ENCODE measurements at regions not wholly inside any gene's neighbourhood (a gene's known extent, or its start where the extent isn't known, plus 50 kb on each side); places are given as distances from the start of the nearest gene placed in this dataset.

DNA sequence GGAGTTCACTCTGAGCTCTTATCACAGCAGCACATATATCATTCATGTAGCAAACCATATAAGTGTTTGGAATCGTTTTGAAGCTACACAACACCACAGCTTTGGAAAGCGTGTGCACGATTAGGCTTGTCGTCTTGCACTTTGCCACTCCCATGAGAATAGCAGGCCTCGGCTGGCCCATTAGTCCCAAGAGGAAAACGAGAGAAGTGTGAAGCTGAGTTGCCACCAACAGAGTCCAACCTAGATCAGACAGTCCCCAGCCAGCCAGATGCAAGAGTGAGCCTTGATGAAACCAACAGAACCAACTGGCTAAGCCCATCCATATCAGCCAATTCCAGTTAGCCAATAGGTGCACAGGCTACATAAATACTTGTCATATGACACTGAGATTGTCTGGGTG, 238.4 kb downstream of the C1orf94 start:
- H3K4me3 ChIP-seq = no peak overlapping the region
- H3K4me1 ChIP-seq = no peaks in the 10 kb centered on the region
- H3K9me3 ChIP-seq (replicated peaks) = no peaks in the 10 kb centered on the region
- intact Hi-C loops (cut with micrococcal nuclease) = no loop called here
- no peak overlapping the region for H3K27ac ChIP-seq (replicated peaks)
- TF ChIP-seq, protein P1, sequence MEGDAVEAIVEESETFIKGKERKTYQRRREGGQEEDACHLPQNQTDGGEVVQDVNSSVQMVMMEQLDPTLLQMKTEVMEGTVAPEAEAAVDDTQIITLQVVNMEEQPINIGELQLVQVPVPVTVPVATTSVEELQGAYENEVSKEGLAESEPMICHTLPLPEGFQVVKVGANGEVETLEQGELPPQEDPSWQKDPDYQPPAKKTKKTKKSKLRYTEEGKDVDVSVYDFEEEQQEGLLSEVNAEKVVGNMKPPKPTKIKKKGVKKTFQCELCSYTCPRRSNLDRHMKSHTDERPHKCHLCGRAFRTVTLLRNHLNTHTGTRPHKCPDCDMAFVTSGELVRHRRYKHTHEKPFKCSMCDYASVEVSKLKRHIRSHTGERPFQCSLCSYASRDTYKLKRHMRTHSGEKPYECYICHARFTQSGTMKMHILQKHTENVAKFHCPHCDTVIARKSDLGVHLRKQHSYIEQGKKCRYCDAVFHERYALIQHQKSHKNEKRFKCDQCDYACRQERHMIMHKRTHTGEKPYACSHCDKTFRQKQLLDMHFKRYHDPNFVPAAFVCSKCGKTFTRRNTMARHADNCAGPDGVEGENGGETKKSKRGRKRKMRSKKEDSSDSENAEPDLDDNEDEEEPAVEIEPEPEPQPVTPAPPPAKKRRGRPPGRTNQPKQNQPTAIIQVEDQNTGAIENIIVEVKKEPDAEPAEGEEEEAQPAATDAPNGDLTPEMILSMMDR (IDR thresholded peaks at IDR 0.05; ENCODE audit: borderline replicate concordance) = no peak
- peaks cover 64% of the 10 kb centered on the region for H3K27me3 ChIP-seq (ENCODE audit: low read depth)
- no peaks in the 10 kb centered on the region for H3K36me3 ChIP-seq
- no peak for DNase-seq

DNA sequence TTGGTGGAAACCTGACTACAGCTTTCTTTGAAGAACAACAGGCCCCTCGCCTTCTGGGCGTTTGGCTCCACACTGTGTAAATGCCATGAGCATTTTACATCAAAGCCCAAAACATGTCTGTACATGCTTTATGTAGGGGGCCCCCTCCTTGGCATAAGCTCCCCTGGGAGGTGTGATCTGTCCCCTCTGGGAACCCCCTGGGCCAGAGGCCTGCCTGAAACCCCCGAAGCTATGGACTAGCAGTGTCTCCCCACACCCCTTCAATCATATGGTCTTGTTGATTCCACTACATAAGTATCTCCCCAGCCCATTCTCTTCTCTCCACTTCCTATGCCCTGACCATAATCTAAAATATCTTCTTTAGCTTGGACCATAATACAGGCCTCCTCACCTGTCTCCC, 241.5 kb downstream of the C1orf94 start:
- H3K9me3 ChIP-seq (replicated peaks) = no peaks in the 10 kb centered on the region
- H3K27me3 ChIP-seq (ENCODE audit: low read depth) = peaks cover 84% of the 10 kb centered on the region
- no peaks in the 10 kb centered on the region for H3K36me3 ChIP-seq
- H3K4me1 ChIP-seq = no peaks in the 10 kb centered on the region
- intact Hi-C loops (cut with micrococcal nuclease) = no loop called here
- DNase-seq = no peak
- TF ChIP-seq, protein P1 (IDR thresholded peaks at IDR 0.05; ENCODE audit: borderline replicate concordance) = no peak
- no peak overlapping the region for H3K4me3 ChIP-seq
- no peak overlapping the region for H3K27ac ChIP-seq (replicated peaks)

DNA sequence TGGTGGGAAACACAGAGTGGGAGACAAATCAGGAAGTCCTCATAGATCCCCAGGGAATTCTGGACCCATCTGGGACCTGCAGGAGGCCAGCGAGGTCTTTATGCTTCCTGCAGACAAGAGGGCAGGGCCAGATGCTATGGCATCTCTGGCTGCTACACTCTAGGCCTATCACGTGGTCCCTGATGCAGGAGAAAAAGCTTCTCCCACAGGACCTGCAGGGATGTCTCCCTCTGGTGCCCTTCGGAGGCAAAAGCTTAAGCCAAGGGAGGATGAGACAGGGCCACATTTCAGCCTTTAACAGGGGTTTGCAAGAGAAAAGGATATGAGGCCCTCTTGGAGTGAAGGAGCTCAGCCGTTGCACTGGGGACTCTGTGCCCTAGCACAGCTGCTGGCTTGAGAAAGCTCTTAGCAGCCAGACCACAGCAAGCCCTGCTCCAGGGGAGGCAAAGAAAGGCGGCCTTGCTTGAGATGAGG, 243.0 kb downstream of the C1orf94 start:
- Histone ChIP-seq H3K36me3 (no peaks in the 10 kb centered on the region), H3K27ac (replicated peaks) (no peak overlapping the region), H3K4me3 (no peak overlapping the region), H3K9me3 (replicated peaks) (no peaks in the 10 kb centered on the region), H3K4me1 (no peaks in the 10 kb centered on the region), H3K27me3 (ENCODE audit: low read depth) (peaks cover 93% of the 10 kb centered on the region)
- intact Hi-C loops (cut with micrococcal nuclease) = no loop called here
- DNase-seq = no peak
- TF ChIP-seq, protein P1 (IDR thresholded peaks at IDR 0.05; ENCODE audit: borderline replicate concordance) = no peak

GRCh38 chr1:34425046-34425445, 248.3 kb downstream of the C1orf94 start:
- Histone ChIP-seq H3K4me3 (no peak overlapping the region), H3K9me3 (replicated peaks) (no peaks in the 10 kb centered on the region), H3K27ac (replicated peaks) (no peak overlapping the region), H3K27me3 (ENCODE audit: low read depth) (peaks cover 81% of the 10 kb centered on the region), H3K4me1 (no peaks in the 10 kb centered on the region), H3K36me3 (no peaks in the 10 kb centered on the region)
- intact Hi-C loops (cut with micrococcal nuclease) = no loop called here
- TF ChIP-seq, protein P1 (IDR thresholded peaks at IDR 0.05; ENCODE audit: borderline replicate concordance) = no peak
- no peak for DNase-seq

DNA sequence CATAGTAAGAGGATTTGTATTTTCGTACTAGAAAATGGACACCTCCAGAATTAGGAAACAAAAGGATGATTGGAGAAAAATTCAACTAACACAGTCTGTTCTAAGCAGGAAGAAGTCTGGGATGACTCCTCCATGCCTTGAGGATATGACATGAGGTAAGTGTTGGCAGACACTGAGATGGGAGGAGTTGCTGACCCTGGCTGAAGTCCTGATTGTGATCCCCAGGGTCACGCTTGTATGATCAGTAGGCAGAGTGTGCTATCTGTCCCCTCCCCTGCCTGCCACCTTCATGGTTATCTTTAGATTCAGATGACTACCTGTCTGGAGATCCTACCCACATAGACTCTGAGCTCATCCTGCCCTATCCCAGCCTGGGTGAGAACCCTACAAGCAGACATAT, 249.1 kb downstream of the C1orf94 start:
- no peak for DNase-seq
- TF ChIP-seq, protein P1 (IDR thresholded peaks at IDR 0.05; ENCODE audit: borderline replicate concordance) = no peak
- Histone ChIP-seq H3K27ac (replicated peaks) (no peak overlapping the region), H3K4me3 (no peak overlapping the region), H3K36me3 (no peaks in the 10 kb centered on the region), H3K9me3 (replicated peaks) (no peaks in the 10 kb centered on the region), H3K4me1 (no peaks in the 10 kb centered on the region), H3K27me3 (ENCODE audit: low read depth) (peaks cover 73% of the 10 kb centered on the region)
- intact Hi-C loops (cut with micrococcal nuclease) = no loop called here

Data from left ventricle myocardium inferior (tissue), 1 donor.